Hepatocyte (in vitro differentiated cells): ENCODE measurements at regions not wholly inside any gene's neighbourhood (a gene's known extent, or its start where the extent isn't known, plus 50 kb on each side); places are given as distances from the start of the nearest gene placed in this dataset.

Experiments used
- DNase-seq: peaks from one replicate; pipeline ENCODE4 v3.0.0-alpha.2; 2016; ENCODE audit warnings: low spot score
- H2AFZ ChIP-seq: fragments of 200-600 bp; sonication (generic); 2 replicates; pipeline ENCODE4 v1.6.0; 2016; ENCODE audit warnings: antibody characterized with exemption, mild to moderate bottlenecking
- H3K27ac ChIP-seq: fragments of 200-600 bp; sonication (generic); 2 replicates; pipeline ENCODE4 v1.5.1; 2016; ENCODE audit warnings: mild to moderate bottlenecking
- H3K27me3 ChIP-seq: fragments of 200-600 bp; sonication (generic); 2 replicates; pipeline ENCODE4 v1.6.1; 2016
- H3K36me3 ChIP-seq: fragments of 200-600 bp; sonication (generic); replicated peaks from 2 replicates; pipeline ENCODE4 v1.5.1; 2016; ENCODE audit warnings: low read depth; ENCODE audit not compliant: insufficient read depth
- H3K4me1 ChIP-seq: fragments of 200-600 bp; sonication (generic); 2 replicates; pipeline ENCODE4 v1.5.1; 2016; ENCODE audit warnings: mild to moderate bottlenecking, moderate library complexity; ENCODE audit not compliant: insufficient read depth
- H3K4me2 ChIP-seq: fragments of 200-600 bp; sonication (generic); 2 replicates; pipeline ENCODE4 v1.6.0; 2016
- H3K4me3 ChIP-seq: fragments of 200-600 bp; sonication (generic); 2 replicates; pipeline ENCODE4 v1.5.1; 2016; ENCODE audit warnings: mild to moderate bottlenecking
- H3K79me2 ChIP-seq: fragments of 200-600 bp; sonication (generic); 2 replicates; pipeline ENCODE4 v1.6.0; 2017; ENCODE audit warnings: mild to moderate bottlenecking
- H3K9me2 ChIP-seq: fragments of 200-600 bp; sonication (generic); replicated peaks from 2 replicates; pipeline ENCODE4 v1.6.0; 2017; ENCODE audit warnings: mild to moderate bottlenecking; ENCODE audit not compliant: insufficient read depth
- H3K9me3 ChIP-seq: fragments of 200-600 bp; sonication (generic); 2 replicates; pipeline ENCODE4 v1.5.1; 2016; ENCODE audit warnings: low read depth, mild to moderate bottlenecking
- H4K20me1 ChIP-seq: fragments of 200-600 bp; sonication (generic); 2 replicates; pipeline ENCODE4 v1.6.0; 2016; ENCODE audit warnings: mild to moderate bottlenecking; ENCODE audit not compliant: insufficient read depth, poor library complexity, severe bottlenecking
- EZH2 ChIP-seq: fragments of 200-600 bp; sonication (generic); IDR thresholded peaks from 2 replicates; pipeline ENCODE4 v1.6.1; 2016; ENCODE audit warnings: antibody characterized with exemption, mild to moderate bottlenecking, borderline replicate concordance
- EZH2phosphoT487 ChIP-seq: fragments of 200-600 bp; sonication (generic); IDR thresholded peaks from one replicate; pipeline ENCODE4 v1.6.1; 2018; ENCODE audit warnings: antibody characterized with exemption, mild to moderate bottlenecking, low read depth, moderate library complexity; ENCODE audit not compliant: unreplicated experiment, severe bottlenecking
- WGBS: methylation state at CpG from one replicate; pipeline ENCODE4 v1.1.6; 2016; ENCODE audit warnings: low lambda C conversion rate; ENCODE audit errors: missing lambda C conversion rate; 5-methylcytosine and 5-hydroxymethylcytosine counted together
- TF ChIP-seq, protein P1 (sequence below): fragments of 200-600 bp; sonication (generic); IDR thresholded peaks from 2 replicates; pipeline ENCODE4 v1.5.1; 2016; ENCODE audit warnings: antibody characterized with exemption, mild to moderate bottlenecking; ENCODE audit not compliant: poor library complexity

DNA sequence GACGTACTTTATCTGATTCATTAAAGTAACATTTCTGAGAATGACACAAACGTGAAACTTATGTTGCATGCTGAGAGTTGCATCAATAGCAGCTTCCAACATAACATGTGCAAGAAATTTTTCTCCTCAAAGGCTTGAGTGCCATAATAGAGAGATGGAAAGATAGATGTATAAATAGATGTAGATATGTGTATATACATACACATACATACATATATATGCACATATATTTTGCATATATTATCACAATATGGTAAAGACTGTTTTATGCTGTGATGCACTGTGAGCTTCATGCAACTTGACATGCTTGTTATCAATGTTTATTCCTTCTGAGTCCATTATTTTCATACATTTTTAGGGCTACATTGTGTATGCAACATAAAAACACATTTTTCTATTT lies 270.6 kb upstream of the GALNTL6 start:
- H3K4me2 ChIP-seq, result no peak overlapping the region
- H3K27ac ChIP-seq, result no peak overlapping the region
- H3K4me1 ChIP-seq, result no peaks in the 10 kb centered on the region
- no peaks in the 10 kb centered on the region for H3K27me3 ChIP-seq
- no peaks in the 10 kb centered on the region for H3K9me2 ChIP-seq
- H2AFZ ChIP-seq, result no peak overlapping the region
- H3K4me3 ChIP-seq, result no peak overlapping the region
- H4K20me1 ChIP-seq, result no peaks in the 10 kb centered on the region
- no peak for DNase-seq
- no peak for TF ChIP-seq EZH2phosphoT487
- TF ChIP-seq EZH2, result no peak
- TF ChIP-seq, protein P1, sequence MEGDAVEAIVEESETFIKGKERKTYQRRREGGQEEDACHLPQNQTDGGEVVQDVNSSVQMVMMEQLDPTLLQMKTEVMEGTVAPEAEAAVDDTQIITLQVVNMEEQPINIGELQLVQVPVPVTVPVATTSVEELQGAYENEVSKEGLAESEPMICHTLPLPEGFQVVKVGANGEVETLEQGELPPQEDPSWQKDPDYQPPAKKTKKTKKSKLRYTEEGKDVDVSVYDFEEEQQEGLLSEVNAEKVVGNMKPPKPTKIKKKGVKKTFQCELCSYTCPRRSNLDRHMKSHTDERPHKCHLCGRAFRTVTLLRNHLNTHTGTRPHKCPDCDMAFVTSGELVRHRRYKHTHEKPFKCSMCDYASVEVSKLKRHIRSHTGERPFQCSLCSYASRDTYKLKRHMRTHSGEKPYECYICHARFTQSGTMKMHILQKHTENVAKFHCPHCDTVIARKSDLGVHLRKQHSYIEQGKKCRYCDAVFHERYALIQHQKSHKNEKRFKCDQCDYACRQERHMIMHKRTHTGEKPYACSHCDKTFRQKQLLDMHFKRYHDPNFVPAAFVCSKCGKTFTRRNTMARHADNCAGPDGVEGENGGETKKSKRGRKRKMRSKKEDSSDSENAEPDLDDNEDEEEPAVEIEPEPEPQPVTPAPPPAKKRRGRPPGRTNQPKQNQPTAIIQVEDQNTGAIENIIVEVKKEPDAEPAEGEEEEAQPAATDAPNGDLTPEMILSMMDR, result no peak
- H3K36me3 ChIP-seq, result no peaks in the 10 kb centered on the region
- no peaks in the 10 kb centered on the region for H3K79me2 ChIP-seq
- 86% methylated on average over 2 of the region's 2 CpGs for WGBS
- H3K9me3 ChIP-seq, result no peaks in the 10 kb centered on the region

DNA sequence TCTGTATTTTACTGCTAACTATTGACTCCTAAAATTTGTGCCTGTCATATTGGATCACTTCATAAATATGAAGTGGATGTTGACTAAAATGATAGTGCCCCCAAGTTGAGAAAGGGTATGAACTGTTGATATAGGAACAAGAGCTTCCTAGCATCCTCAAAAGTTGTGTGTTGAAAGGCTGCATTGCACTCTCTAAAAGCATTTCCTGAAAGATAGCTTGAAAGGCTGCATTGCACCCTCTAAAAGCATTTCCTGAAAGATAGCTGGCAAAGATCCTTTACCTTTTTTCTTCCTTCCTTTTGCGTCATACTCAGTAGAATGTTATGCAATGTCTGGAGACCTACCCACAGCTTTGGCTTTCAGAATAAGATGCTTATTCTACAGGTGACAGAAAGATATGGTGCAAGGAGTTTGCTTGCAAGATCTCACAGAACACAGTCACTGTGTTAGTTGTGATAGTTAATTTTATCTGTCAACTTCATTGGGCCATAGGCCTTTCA lies 274.6 kb upstream of the GALNTL6 start:
- H3K4me3 ChIP-seq, result no peak overlapping the region
- DNase-seq, result no peak
- no peak overlapping the region for H3K4me2 ChIP-seq
- H3K27ac ChIP-seq, result no peak overlapping the region
- WGBS, result 89% methylated on average over 1 of the region's 1 CpG
- no peak overlapping the region for H2AFZ ChIP-seq
- H3K9me3 ChIP-seq, result no peaks in the 10 kb centered on the region
- no peaks in the 10 kb centered on the region for H3K36me3 ChIP-seq
- no peaks in the 10 kb centered on the region for H3K27me3 ChIP-seq
- H4K20me1 ChIP-seq, result no peaks in the 10 kb centered on the region
- no peaks in the 10 kb centered on the region for H3K79me2 ChIP-seq
- H3K4me1 ChIP-seq, result no peaks in the 10 kb centered on the region
- no peaks in the 10 kb centered on the region for H3K9me2 ChIP-seq
- TF ChIP-seq EZH2phosphoT487 (no peak), EZH2 (no peak)
- TF ChIP-seq, protein P1, result no peak

DNA sequence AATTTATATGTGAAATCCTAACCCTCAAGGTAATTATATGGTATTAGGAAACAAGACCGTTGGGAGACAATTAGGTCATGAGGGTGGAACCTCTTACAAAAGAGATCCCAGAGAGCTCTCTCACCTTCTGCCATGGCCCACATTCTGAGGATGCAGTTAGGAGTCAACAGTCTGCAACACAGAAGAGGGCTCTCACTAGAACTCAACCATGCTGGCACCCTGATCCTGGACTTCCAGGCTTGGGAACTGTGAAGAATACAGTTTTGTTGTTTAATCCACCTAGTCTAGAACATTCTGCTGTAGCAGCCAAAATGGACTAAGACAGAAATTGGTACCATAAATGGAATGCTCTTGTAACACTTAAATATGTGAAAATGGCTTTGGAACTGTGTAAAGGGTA lies 278.8 kb upstream of the GALNTL6 start:
- WGBS, result 76% methylated on average over 1 of the region's 1 CpG
- H2AFZ ChIP-seq, result no peak overlapping the region
- no peaks in the 10 kb centered on the region for H3K9me2 ChIP-seq
- H3K27ac ChIP-seq, result no peak overlapping the region
- no peaks in the 10 kb centered on the region for H3K27me3 ChIP-seq
- H3K36me3 ChIP-seq, result no peaks in the 10 kb centered on the region
- DNase-seq, result no peak
- H3K4me2 ChIP-seq, result no peak overlapping the region
- TF ChIP-seq EZH2phosphoT487 (no peak), EZH2 (no peak)
- TF ChIP-seq, protein P1, result no peak
- no peaks in the 10 kb centered on the region for H3K9me3 ChIP-seq
- H3K4me3 ChIP-seq, result no peak overlapping the region
- H4K20me1 ChIP-seq, result no peaks in the 10 kb centered on the region
- no peaks in the 10 kb centered on the region for H3K79me2 ChIP-seq
- H3K4me1 ChIP-seq, result no peaks in the 10 kb centered on the region

DNA sequence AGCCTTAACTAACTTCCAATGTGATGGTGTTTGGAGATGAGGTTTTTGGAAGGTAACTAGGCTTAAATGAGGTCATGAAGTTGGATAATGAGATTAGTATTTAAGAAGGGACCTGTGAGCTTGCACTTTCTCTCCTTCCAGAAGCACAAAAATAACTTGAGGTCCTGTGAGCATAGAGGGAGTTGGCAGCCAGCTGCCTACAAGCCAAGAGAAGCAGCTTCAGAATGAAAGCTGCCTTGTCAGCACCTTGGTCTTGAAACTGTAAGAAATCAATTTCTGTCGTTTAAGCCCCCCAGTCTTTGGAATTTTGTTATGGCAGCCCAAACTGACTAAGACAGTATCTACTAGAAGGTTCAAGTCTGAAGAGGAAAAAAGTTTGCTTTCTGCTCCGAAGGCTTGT lies 280.2 kb upstream of the GALNTL6 start:
- TF ChIP-seq EZH2, result no peak
- TF ChIP-seq EZH2phosphoT487, result no peak
- TF ChIP-seq, protein P1, result no peak

More for the DNA sequence above, 280.2 kb upstream of the GALNTL6 start:
- H2AFZ ChIP-seq, result no peak overlapping the region
- H4K20me1 ChIP-seq, result no peaks in the 10 kb centered on the region
- no peaks in the 10 kb centered on the region for H3K4me1 ChIP-seq
- no peak overlapping the region for H3K4me2 ChIP-seq
- no peak overlapping the region for H3K4me3 ChIP-seq
- no peaks in the 10 kb centered on the region for H3K79me2 ChIP-seq
- H3K9me2 ChIP-seq, result no peaks in the 10 kb centered on the region
- no peaks in the 10 kb centered on the region for H3K9me3 ChIP-seq
- 70% methylated on average over 2 of the region's 2 CpGs for WGBS
- no peak overlapping the region for H3K27ac ChIP-seq
- H3K36me3 ChIP-seq, result no peaks in the 10 kb centered on the region
- no peaks in the 10 kb centered on the region for H3K27me3 ChIP-seq
- no peak for DNase-seq
